Kidney capillary endothelial cell (primary cell): ENCODE measurements at regions not wholly inside any gene's neighbourhood (a gene's known extent, or its start where the extent isn't known, plus 50 kb on each side); places are given as distances from the start of the nearest gene placed in this dataset.
"Not testable (repeated sequence)": the region's sequence is repeated elsewhere in the genome, so short reads cannot be mapped to it uniquely, and the experiment has no call there.

Experiments
- DNase-seq: peaks from one replicate; pipeline ENCODE4 v3.0.0-alpha.2; 2018; ENCODE audit warnings: low spot score

DNA sequence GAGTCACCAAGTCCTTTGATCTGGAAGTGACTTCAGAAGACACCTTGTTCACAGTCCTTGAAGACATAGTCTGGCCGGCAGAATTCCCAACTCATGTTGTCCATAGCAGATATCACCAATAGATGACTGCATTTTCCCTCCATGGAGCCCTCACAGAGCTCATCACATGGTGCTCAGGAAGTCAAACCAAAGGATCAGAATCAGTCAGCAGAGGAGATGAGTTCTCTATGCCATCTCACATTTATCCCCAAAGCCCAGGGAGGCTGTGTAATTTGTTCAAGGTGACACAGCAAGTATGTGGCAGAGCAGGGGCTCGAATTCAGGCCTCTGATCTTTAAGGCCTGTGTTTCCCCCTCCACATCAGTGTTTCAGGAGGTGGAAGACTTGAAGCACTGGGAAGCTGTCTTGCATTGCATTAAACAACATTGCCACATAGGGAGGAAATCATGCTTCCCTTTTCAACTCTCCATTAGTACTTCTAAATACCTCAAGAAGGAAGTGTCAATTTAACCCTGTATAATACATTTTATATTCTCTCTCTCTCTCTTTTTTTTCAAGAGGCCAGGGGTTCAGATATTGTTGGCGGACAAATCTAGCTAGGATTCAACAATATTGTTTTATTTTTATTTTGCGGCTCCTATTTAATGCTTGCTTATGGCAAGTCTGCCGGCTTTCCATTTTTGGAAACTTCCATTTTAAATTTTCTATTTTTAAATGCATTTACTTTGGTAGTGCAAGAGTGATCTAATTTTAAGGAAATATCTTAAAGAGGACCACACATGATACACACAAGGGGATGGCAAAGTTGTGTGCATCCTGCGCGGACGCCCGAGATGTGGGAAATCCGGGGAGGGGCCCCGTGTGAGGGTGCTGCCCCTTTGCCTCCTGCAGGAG is 61.9 kb downstream of the NPIPB5 start:
- DNase-seq, result not testable (repeated sequence)

DNA sequence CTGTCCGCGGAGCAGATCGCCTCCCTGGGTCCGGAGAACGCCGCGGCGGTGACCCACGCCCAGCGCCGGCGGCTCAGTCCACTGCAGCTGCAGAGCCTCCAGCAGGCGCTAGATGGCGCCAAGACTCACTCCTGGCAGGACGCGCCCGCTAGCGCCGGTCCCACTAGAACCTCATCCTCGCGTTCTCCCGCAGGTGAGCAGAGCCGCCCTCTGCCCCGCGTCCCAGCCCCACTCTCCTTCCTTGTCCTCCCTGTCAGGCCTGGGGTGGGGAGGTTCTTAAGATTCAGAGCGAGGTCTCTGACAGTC is 62.5 kb downstream of the NPIPB5 start:
- DNase-seq, result not testable (repeated sequence)

DNA sequence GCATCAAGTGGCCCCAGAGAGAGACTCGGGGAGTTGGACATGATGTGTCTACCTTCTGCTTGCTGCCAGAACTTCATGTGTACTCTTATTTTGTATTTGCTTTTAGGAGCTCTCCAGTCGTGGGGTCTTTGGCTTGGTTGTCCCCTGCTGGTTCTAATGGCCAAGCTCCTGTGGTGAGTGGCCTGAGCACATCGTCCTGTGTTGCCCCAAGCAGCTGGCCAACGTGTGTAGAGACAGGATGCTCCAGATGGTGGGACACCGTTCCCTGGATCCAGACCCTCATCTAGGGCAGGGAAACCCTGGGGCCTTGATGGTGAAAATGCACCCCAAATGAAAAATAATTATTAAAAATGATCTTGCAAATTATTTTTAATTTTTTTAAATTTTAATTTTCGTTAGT is 65.8 kb downstream of the NPIPB5 start:
- not testable (repeated sequence) for DNase-seq

DNA sequence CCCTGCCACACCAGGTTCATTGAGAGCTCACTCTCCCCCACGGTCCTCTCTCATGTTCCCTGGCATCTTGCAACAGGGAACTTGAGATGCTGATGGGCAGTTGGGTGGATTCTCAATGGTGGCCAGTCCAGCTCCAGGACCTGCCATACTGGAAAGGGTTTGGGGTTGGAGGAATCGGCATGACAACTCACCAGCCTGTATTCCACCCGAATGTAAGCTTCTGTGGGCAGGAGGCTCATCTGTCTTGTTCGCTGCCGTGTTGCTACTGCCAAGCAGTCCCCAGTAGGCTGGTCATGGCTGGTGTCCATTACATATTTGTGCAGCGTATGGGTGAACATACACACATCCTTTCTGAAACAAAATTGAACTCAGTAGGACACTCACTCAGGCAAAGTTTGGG is 72.5 kb downstream of the NPIPB5 start:
- not testable (repeated sequence) for DNase-seq

DNA sequence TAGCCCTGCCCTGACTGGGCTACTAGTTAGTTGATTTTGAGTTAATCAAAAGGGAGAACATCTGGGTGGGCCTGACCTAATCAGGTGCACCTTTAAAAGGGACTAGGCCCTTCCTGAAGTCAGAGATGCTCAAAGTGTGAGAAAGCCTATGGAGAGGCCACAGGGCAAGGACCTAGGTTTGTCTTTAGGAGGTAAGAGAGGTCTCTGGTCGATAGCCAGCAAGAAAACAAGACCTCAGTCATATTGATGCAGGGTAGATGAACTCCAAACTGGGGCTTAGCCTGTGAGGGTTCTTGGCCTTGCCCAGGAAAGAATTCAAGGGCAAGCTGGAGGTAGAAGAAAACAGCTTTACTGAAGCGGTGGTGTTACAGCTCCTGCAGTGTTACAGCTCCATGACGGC is 73.8 kb downstream of the NPIPB5 start:
- not testable (repeated sequence) for DNase-seq

DNA sequence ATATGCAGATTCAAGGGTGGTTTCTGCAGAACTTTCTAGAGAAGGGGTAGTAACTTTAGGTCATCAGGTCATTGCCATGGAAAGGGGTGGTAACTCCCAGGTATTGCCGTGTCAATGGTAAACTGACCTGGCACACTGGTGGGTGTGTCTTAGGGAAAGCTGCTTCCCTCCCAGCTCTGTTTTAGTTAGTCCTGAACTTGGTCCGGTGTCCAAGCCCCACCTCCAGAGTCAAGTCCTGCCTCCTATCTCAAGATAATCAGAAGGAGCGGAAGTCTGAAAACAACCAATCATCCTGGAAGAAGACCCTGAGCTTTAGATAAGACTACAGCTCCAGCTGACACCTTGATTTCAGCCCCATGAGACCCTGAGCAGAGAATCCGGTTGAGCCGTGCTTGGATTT is 74.2 kb downstream of the NPIPB5 start:
- DNase-seq, result not testable (repeated sequence)

DNA sequence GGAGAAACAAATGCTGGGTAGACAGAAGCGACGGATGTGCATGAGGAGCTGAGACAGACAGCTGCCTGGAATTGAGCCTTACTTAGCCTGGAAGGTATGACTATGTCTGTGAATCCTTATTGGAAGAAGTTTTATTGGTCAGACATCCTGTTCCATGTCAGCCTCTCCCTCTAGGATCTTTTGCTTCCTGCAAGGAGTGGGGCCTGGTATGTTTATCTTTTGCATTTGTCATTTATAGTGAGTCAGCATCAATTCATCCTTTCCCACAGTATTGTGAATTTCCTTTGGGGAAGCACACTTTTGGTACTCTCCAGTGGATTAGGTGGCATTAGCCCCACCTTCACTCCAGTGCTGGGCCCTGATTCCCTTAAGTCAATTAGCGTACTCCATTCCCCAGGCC is 74.7 kb downstream of the NPIPB5 start:
- peak; percentile 68 for DNase-seq

DNA sequence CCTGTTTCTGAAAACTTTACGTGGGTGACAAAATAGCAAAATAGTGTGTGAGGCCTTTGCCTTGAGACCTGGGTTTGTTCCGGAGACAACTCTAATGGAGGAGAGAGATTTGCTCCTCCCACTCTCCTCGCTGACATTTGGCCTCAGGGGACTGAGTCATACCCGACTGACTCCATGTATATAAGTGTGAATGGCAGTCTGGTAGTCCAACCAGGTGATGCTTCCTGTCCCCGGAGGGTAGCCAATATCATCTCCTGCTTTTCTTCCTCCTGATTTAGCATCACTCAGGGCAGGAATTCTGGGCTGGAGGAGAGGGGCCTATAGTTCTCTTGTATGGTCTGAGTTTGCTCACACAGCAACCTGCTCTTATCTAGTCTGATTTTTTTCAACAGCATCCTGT is 76.0 kb downstream of the NPIPB5 start:
- DNase-seq, result not testable (repeated sequence)

DNA sequence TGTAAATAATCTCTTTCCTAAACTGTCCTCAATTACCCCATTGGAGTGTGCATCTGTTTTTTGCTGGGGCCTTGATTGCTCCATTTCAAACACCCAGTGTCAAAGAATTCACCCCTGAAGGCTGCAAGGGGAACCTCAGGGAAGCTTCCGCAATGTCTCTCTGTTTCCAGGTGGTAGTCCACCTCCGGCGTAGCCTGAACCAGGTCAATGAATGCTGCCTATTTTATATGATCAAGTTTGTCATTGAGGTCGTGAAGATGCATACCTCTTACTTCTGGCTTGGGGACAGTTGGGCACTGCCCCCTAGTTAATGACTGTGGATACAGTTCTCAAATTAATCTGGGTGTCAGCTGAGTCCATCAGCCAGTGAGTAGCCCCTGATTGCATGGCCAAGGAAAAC is 79.1 kb downstream of the NPIPB5 start:
- DNase-seq, result not testable (repeated sequence)

DNA sequence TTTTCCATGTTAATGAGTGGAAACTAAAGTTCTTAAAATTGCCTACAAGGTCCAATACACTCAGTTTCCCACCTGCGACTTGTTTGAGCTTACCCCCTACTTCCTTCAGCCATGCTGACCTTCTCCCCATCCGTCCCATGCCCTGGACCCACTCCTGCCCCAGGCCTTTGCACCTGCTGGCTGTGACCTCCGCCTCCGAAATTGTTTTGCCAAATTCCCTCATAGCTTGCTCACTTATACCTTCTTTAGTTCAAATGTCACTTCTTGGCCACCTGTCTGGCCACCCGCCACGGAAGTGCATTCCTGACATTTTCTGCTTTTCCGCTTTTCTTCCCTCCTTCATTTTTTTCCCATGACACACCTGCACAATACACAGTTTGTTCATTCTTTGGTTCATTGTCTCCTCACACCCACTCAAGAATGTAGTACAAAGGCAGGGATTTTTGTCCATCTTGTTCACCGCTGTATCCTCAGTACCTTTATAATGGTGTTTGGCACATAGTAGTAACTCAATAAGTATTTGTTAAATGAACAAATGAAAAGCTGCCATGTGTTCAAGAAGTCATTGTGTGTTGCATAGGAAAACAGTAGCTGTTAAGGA is 85.9 kb downstream of the NPIPB5 start:
- not testable (repeated sequence) for DNase-seq

DNA sequence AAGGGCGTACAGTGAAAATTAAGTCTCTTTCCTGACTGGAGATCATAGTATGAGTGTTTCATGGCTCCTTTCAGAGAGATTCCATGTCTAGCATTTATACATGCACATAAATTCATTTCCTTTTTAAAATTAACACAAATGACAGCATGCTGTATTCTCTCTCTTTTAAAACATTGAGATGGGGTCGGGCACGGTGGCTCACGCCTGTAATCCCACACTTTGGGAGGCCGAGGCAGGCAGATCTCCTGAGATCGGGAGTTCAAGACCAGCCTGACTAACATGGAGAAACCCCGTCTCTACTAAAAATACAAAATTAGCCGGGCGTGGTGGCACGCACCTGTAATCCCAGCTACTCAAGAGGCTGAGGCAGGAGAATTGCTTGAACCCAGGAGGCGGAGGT is 93.1 kb downstream of the NPIPB5 start:
- DNase-seq, result not testable (repeated sequence)

DNA sequence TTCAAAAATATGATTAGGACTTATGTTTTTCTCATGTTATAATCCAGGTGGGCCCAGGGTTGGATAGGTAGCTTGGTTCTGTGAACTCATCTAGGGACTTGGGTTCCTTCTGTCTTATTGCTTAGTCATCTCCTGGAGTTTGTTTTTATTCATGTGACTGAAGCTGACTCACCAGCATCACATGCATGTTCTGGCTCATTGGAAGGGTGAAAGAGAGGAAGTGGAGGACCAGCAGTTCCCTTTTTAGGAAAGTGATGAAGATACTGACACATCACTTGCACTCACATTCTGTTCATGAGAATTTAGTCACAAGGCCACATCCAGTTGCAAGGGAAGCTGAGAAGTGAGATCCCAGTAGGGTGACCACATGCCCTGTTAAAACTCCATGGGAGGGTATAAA is 95.9 kb downstream of the NPIPB5 start:
- DNase-seq, result not testable (repeated sequence)

DNA sequence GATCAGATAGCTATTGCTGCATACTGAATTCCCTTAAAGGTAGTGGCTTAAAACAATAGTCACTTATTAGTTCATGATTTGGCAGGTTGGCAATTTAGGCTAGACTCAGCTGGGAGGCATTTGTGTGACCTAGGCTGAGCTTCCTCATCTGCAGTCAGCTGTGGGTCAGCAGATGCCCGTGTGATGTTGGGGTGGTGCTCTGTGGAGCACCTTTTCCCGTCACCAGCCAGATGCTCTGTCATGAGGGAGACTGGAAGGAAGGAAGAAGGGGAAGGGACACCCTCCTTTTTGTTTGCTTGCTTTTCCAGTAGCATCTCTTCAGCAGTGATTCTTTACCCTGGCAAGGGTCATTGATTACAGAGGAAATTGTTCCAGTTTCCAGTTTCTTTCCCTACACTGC is 99.1 kb downstream of the NPIPB5 start:
- DNase-seq, result not testable (repeated sequence)

DNA sequence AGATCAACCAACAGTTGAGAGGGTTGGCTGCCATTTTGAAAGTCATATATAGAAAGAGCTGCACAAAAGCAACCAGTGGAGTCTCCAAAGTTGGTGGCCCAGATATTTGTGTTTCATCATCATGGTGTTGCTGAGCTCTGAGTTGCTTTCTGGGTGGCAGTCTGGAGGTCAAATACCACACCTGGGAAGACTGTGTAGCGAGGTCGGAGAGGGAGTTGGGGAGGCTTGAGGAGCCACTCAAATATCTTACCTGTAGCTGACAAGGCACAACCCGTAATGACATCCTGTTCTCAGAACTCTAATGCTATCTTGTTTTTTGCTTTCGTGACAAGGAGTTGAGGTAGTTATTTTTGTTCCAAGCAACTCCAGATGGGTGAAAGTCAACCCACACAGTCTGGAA is 100.4 kb downstream of the NPIPB5 start:
- DNase-seq, result not testable (repeated sequence)

DNA sequence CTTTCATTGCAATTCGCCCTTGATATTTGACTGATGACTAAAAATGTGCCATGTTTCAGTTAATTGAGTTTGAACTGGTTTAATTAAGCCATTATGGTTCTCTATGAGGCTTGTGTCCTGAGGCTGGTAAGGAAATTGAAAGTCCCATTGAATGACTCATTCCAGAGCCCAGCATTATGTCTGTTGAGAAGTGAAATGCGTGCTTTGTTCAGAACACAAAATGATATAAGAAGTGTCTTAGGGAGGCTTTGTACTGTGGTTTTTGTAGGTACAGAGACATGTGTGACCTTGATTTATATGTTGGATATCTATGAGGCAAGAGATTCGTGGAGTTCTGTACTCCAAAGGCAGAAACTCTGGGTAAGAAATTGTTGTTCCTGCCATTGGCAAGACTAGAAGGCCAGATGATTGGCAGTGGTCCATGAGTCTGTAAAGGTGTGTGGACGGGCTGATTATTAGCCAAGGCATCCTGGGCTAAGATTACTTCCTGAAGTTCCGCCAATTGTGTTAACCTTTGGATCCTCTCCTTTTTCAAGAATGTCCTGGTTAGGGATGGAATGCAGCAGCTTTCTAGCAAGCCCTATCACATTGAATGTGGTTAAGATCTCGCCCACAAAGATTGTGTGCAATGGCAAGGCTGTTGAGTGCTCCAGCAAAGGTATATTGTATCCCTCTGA is 103.7 kb downstream of the NPIPB5 start:
- DNase-seq, result no peak

DNA sequence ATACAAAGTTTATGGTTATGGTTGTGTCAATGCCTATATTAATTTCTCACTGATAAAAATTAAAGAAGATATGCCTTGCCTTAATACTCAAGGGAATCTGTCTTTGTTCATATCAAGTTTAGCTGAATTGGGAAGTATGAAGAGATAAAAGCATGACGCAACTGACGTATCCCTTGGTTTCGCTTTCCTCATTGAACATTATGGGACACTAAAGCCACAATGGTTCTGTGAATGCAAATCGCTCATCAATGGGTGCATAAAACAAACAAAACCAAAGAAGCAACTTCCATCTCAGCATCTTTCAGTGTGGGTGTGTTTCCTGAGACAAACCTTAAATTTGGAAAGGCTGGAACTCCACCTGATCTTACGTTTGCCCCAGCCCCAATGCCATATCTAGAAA is 108.2 kb downstream of the NPIPB5 start:
- DNase-seq, result no peak

DNA sequence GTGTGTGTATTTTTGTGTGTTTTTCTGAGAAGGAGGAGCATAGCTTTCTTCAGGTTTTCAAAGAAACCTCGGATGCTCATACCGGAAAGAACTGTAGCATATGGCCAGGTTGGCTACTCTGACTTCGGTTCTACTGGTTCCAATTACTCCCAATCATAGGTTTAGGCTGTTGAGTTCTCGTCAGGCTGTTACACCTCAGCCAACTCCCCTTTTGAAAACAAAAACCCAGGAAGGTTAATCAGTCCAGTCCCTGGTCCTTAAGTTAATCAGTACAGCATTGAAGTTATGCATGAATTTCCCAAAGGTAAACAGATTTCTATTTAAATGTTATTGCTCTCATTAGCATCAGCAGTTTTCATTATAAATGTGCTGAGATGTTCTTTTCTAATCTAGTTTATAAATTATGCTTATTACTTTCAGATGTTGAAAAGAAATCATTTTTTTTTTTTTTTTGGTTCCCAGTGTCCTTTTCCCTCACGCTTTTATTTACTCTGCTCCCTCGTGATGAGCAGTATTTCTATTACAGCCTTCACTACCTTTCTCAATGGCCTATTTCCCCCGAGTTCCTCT is 111.0 kb downstream of the NPIPB5 start:
- no peak for DNase-seq

DNA sequence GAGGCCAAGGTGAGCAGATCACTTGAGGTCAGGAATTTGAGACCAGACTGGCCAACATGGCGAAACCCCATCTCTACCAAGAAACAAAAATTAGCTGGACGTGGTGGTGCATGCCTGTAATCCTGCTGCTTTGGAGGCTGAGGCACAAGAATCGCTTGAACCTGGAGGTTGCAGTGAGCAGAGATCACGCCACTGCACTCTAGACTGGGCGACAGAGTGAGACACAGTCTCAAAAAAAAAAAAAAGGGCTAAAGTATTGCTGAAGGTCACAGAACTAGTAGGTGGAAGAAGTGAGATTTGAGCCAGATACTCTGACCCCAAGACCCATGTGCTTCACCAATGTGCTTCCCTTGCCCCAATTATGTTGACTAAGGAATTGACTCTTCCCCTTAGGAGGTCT is 112.0 kb downstream of the NPIPB5 start:
- DNase-seq, result no peak

DNA sequence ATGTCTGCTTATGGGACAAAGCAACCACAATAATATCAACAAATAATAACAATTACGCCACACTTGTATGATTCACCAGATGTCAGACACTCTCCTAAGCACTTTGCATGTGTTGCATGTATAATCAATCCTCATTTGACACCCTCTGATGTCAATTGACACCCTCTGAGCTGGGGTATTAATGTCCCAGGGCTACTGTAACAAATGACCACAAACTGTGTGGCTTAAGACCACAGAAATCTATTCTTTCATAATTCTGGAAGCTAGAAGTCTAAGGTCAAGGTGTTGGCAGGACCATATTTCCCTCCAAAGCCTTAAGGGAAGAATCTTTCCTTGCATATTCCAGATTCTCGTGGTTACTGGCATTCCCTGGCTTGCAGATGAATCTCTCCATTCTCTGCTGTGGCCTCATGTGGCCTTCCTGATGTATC is 112.7 kb downstream of the NPIPB5 start:
- DNase-seq, result no peak

DNA sequence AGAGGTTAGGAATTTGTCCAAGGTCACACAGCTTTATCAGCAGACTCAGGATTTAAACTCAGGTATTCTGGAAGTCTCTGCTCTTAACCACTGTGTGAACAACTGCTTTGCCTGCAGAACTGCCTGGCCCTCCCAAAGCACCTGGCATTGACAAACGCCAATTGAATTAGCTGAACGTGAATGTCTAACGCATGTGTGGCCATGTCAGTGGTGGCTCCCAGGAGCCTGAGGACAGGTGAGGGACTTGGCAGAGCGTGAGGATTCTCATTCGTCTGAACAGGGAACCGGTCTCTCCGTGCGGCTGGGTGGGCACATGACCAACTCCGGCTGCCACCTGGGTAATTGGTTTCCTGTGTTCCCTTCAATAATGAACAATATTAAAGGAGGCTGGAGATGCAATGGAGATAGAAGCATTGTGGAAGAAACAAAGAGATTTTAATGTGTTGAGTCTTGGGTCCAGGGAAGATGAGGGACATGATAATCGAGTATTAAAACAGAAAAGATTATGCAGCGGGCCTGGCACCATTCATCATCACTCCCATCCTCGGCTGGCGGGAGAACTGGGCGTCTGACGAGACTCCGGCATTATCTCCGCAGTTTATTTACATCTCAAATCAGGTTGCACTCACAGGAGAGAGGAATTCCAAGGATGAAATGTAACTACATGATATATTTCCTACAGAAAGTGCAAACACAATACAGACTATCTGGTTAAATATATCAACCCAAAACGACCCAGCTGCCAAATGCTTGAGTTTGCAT is 113.5 kb downstream of the NPIPB5 start:
- DNase-seq, result no peak

DNA sequence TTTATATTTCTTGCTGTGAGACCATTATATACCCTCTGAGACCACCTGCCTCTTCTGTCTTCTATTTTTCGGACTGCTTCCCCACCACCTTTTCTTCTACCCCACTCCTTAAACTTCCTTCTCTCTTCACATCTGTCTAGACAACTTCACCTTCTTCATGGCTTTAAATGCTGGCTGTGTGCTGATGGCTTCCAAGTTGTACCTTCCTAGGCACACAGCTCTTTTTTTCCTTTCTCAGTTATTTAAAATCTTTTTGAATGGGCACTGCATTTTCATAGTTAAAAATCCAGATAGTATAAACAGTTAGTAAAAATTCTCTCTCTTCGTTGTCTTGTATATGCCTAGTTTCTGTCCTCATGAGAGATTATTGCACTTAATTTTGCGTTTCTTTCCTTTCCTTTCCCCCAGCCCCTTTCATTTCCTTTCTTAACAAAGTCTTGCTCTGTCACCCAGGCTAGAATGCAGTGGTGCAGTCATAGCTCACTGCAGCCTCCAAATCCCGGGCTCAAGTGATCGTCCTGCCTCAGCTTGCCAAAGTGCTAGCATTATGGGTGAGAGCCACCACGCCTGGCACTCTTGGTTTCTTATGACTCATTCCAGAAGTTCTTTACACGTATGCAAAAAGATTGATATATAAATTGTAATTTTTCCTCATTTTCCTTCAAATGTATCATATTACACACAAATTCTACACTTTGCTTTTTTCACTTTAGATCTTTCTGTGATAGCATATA is 114.3 kb downstream of the NPIPB5 start:
- DNase-seq, result no peak
